Stimulated activated CD4-positive, alpha-beta T cell treated with anti-CD3 and anti-CD28 coated beads, Interleukin-2, amount 100 ng/mL, for 24 hours (primary cell): ENCODE measurements at regions not wholly inside any gene's neighbourhood (a gene's known extent, or its start where the extent isn't known, plus 50 kb on each side); places are given as distances from the start of the nearest gene placed in this dataset.
"Not testable (repeated sequence)": the region's sequence is repeated elsewhere in the genome, so short reads cannot be mapped to it uniquely, and the experiment has no call there.

Source experiments
- DNase-seq, 2 donors: peaks; one replicate each; pipeline ENCODE4 v3.0.0-alpha.2; 2020

GRCh38 chrX:8105531-8105930, 65.5 kb downstream of the VCX2 start:
- DNase-seq, result no peak

- DNase-seq, result no peak
Measured at GRCh38 chrX:8103655-8104054, 67.4 kb downstream of the VCX2 start.

- DNase-seq, result no peak
Measured at GRCh38 chrX:8091510-8091909, 79.6 kb downstream of the VCX2 start.

GRCh38 chrX:8090906-8091305, 80.2 kb downstream of the VCX2 start:
- no peak for DNase-seq

DNA sequence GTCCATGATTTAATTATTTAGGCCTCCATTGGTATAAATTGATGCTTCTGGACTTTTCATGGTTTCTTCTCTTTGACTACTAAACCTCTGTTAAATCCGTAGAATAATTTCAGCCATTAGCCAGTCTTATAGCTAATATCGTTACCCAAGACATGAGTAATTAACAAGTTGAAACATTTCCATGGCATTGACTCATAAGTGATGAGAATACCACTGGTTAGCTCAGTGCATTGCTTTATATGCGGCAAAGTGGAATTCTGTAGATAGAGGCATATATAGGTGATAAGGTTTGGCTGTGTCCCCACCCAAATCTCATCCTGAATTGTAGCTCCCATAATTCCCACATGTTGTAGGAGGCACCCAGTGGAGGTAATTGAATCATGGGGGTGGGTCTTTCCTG, 80.6 kb downstream of the VCX2 start:
- DNase-seq, result no peak

GRCh38 chrX:8089141-8089540, 81.9 kb downstream of the VCX2 start:
- no peak for DNase-seq

- no peak for DNase-seq
Measured at GRCh38 chrX:8084006-8084405, 87.1 kb downstream of the VCX2 start.

DNA sequence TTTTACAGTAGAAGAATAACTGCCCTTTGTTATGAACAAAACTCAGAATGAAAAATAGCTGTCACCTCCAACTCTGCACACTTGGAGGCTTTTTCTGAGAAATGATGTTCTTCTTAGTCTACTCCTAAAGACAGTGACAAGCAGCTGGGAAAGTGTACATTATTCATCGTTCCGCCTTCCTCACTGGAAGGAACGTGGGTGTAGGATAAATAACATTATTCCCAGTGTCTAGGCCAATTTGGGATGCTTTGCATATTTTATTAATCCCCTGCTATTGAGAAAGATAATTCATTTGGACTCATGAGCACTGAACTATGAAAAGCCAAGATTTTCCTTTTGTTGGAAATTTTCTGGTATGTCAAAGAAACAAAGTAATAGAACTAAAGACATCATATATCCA, 87.8 kb downstream of the VCX2 start:
- DNase-seq, result no peak

GRCh38 chrX:8075636-8076035, 95.4 kb downstream of the VCX2 start:
- no peak for DNase-seq

DNA sequence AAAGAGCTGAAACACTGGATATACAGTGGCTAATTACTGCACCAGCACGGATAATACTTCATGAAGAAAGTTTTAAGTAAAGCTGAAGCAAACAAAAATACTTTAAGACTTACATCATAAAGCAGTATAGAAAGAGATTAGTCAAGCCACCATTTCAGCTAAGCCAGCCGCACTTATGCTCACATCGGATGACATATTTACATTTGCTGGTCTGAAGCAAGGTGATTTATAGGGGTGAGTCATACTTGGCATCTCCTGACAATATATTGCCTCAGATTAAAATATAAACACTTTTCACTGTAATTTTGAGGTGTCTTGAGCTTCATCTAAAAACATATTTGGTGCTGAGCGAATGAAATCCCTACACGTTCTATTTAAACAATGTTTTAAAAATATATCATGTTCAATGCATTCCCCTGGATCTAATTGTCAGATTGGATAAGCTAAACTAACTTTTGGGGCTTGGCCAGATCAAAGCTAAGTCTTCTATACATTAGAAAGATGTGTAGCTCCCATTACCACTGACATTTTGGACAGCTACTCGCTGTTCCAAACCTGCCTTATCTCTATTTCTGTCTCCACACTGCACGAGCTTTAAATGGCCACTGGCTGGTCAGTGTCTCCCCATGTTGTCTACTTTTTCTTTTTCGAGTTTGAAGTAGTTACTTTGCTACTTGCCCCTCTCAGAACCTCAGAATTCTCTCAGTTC, 103.2 kb downstream of the VCX2 start:
- DNase-seq, result no peak

GRCh38 chrX:8052909-8053308, 118.2 kb downstream of the VCX2 start:
- DNase-seq, result no peak

GRCh38 chrX:8049827-8050226, 121.2 kb downstream of the VCX2 start:
- DNase-seq, result no peak

DNA sequence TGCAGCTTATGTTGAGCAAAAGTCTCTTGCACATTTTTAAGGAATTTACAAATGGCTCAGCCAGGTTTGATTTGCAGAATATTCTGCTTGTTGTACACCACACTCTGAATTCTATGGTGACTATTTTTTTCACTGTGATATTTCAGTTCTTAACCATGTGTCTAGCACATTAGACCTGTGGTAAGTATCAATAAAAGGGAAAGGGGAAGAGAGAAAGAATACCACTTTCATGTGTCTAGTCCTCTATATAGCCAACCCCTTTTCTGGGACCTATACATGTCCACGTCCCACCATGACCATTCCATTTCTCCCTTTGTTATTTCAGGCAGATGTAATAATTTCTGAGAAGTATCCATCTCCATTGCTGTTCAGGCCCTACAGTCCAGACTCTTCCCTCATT, 121.3 kb upstream of the PNPLA4 start:
- no peak for DNase-seq

DNA sequence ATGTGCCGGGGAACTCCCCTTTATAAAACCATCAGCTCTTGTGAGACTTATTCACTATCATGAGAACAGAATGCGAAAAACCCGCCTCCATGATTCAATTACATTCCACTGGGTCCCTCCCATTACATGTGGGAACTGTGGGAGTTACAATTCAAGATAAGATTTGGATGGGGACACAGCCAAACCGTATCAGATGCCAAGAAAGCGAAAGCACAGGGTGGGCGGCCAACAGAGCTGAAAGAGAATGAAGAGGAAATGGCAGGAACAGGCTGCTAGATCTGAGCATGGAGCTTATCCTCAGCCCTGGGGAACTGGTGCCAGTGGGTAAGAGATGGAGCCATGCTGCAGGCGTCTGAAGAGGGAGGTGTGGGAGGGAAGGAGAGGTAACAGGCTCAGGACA, 117.7 kb upstream of the PNPLA4 start:
- no peak for DNase-seq

DNA sequence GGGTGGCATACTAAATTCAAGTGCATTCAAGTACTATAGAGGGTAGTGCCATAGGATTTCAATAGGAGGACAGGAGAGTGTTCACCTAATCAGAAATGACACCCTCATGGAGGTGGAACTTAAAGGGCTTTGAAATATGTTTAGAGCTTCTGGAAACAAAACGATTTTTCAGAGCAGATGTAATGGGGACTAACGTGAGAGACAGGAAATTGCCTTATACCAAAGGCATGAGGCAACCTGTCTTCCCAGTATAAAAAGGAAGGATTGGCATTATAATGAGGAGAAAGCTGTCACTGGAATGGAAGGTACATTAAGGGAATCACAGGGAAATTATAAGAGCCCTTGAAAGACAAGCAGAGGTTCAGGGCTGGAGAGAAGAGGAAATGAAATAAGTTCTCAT, 116.3 kb upstream of the PNPLA4 start:
- no peak for DNase-seq

DNA sequence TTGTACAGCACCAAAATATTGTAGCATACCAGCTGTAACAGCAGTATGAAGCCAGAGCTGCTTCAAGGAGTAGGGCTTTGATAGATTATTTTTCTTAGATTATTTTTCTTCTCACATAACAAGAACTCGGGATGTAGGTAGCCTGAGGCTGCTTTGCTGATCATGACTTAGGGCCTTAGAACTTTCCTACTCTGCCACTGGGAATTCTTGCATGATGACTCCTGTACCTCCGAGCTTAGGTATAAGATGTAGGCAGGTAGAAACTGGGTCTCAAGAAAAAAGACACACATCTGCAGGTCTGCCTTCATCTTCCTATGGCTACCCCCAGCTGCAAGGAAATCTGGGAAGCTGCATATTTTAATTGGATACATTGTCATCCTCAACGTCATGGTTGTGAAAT, 115.9 kb upstream of the PNPLA4 start:
- DNase-seq, result no peak

DNA sequence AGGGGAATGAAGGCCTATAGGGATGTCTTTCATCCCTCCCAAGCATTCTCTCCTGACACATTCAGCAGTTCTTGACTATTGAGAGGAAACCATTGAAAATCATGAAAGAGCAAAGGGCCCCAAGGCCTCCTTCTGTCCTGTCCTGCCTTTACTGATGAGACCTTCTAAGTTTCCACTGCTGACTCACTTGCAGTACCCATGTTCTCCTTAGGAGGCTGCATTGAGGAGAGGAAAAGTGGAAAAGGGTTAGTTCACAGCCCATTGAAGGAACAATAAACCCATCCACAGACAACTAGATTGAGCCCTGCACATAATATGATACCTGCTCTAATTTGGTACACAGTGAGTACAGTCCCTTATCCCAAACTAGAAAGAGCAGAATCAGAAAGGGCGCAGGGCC, 115.1 kb upstream of the PNPLA4 start:
- no peak for DNase-seq

DNA sequence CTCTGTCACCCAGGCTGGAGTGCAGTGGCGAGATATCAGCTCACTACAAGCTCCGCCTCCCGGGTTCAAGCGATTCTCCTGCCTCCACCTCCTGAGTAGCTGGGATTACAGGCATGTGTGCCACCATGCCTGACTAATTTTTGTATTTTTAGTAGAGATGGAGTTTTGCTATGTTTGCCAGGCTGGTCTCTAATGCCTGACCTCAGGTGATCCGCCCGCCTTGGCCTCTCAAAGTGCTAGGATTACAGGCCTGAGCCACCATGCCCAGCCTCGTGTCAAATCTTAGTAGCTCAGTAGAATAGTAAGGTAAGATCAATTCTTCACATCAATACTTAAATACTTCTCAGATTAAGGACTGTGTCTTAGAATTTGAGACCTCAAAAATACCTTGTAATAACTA, 112.5 kb upstream of the PNPLA4 start:
- not testable (repeated sequence) for DNase-seq

- DNase-seq, result no peak
Measured at GRCh38 chrX:8037593-8038348, 110.6 kb upstream of the PNPLA4 start.

GRCh38 chrX:8036914-8037313, 109.7 kb upstream of the PNPLA4 start:
- DNase-seq, result no peak

GRCh38 chrX:8034058-8034457, 106.8 kb upstream of the PNPLA4 start:
- no peak for DNase-seq

- no peak for DNase-seq
Measured at GRCh38 chrX:8033175-8033574, 106.0 kb upstream of the PNPLA4 start.

DNA sequence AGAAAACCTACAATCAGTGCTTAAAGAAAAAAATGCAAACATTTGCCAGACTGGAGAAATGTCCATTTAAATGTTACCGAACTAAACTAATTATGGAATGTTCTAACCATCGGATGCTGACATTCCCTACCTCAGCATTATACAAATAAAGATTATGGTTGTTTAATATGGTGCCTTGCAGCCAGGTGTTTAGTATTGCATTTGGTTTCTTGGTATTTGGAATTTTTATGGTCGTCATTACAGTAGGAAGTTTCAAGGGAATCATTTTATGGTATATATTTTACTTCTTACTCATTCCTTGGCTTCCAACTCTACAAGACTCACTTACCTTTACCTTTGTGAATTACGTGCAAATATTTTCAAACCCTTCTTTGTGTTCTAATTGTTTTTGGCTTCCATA, 103.1 kb upstream of the PNPLA4 start:
- DNase-seq, result no peak

- DNase-seq, result no peak
Measured at GRCh38 chrX:8027827-8028226, 100.6 kb upstream of the PNPLA4 start.

DNA sequence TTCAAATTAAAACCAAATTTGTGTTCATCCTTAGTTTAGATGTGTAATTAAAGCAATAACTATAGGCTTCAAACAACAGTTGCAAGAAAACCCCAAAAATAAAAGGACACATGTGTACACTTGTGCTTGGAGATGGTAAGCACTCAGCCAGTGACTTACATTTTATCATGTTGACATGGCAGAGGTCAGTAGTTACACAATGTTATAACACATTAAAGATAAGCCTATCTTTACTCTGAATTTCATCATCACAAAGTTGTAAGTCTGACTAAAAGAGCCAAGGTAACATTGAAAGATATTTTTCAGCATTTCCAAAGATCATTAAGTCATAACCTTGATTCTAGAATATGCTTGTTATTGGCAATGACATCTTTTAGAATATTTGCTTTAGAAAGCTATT, 98.5 kb upstream of the PNPLA4 start:
- no peak for DNase-seq
